ENCODE measurements at regions not wholly inside any gene's neighbourhood (a gene's known extent, or its start where the extent isn't known, plus 50 kb on each side); places are given as distances from the start of the nearest gene placed in this dataset.

- Histone ChIP-seq H3K4me3 (ENCODE audit: low read depth, low read length) (no peak overlapping the region), H3K4me1 (ENCODE audit: control insufficient read depth, insufficient read depth, low read length) (no peaks in the 10 kb centered on the region), H3K9ac (ENCODE audit: low read depth, low read length) (no peak overlapping the region), H3K36me3 (ENCODE audit: control insufficient read depth, insufficient read depth, low read length) (no peaks in the 10 kb centered on the region), H3K27me3 (ENCODE audit: control insufficient read depth, insufficient read depth, low read length) (no peaks in the 10 kb centered on the region), H3K9me3 (ENCODE audit: control insufficient read depth, insufficient read depth, low read length) (no peaks in the 10 kb centered on the region)
These were observed 190.5 kb upstream of the VEPH1 start for GRCh38 chr3:157693762-157694161.

- no peak overlapping the region for H3K9ac ChIP-seq (ENCODE audit: low read depth, low read length)
- H3K27me3 ChIP-seq (ENCODE audit: control insufficient read depth, insufficient read depth, low read length), result no peaks in the 10 kb centered on the region
- H3K4me3 ChIP-seq (ENCODE audit: low read depth, low read length), result no peak overlapping the region
- no peaks in the 10 kb centered on the region for H3K36me3 ChIP-seq (ENCODE audit: control insufficient read depth, insufficient read depth, low read length)
- no peaks in the 10 kb centered on the region for H3K9me3 ChIP-seq (ENCODE audit: control insufficient read depth, insufficient read depth, low read length)
- H3K4me1 ChIP-seq (ENCODE audit: control insufficient read depth, insufficient read depth, low read length), result no peaks in the 10 kb centered on the region
These were observed 189.3 kb upstream of the VEPH1 start for GRCh38 chr3:157692468-157692867.

- no peak overlapping the region for H3K4me3 ChIP-seq (ENCODE audit: low read depth, low read length)
- H3K4me1 ChIP-seq (ENCODE audit: control insufficient read depth, insufficient read depth, low read length), result no peaks in the 10 kb centered on the region
- no peaks in the 10 kb centered on the region for H3K9me3 ChIP-seq (ENCODE audit: control insufficient read depth, insufficient read depth, low read length)
- no peak overlapping the region for H3K9ac ChIP-seq (ENCODE audit: low read depth, low read length)
- H3K36me3 ChIP-seq (ENCODE audit: control insufficient read depth, insufficient read depth, low read length), result no peaks in the 10 kb centered on the region
- H3K27me3 ChIP-seq (ENCODE audit: control insufficient read depth, insufficient read depth, low read length), result no peaks in the 10 kb centered on the region
These were observed 180.5 kb upstream of the VEPH1 start for GRCh38 chr3:157683668-157684067.

GRCh38 chr3:157672061-157672460, 168.8 kb upstream of the VEPH1 start:
- no peaks in the 10 kb centered on the region for H3K36me3 ChIP-seq (ENCODE audit: control insufficient read depth, insufficient read depth, low read length)
- H3K9me3 ChIP-seq (ENCODE audit: control insufficient read depth, insufficient read depth, low read length), result no peaks in the 10 kb centered on the region
- H3K4me1 ChIP-seq (ENCODE audit: control insufficient read depth, insufficient read depth, low read length), result no peaks in the 10 kb centered on the region
- no peaks in the 10 kb centered on the region for H3K27me3 ChIP-seq (ENCODE audit: control insufficient read depth, insufficient read depth, low read length)
- H3K4me3 ChIP-seq (ENCODE audit: low read depth, low read length), result no peak overlapping the region
- H3K9ac ChIP-seq (ENCODE audit: low read depth, low read length), result no peak overlapping the region

- H3K27me3 ChIP-seq (ENCODE audit: control insufficient read depth, insufficient read depth, low read length), result no peaks in the 10 kb centered on the region
- H3K9me3 ChIP-seq (ENCODE audit: control insufficient read depth, insufficient read depth, low read length), result no peaks in the 10 kb centered on the region
- no peaks in the 10 kb centered on the region for H3K36me3 ChIP-seq (ENCODE audit: control insufficient read depth, insufficient read depth, low read length)
- H3K9ac ChIP-seq (ENCODE audit: low read depth, low read length), result no peak overlapping the region
- no peaks in the 10 kb centered on the region for H3K4me1 ChIP-seq (ENCODE audit: control insufficient read depth, insufficient read depth, low read length)
- no peak overlapping the region for H3K4me3 ChIP-seq (ENCODE audit: low read depth, low read length)
These were observed 168.4 kb upstream of the VEPH1 start for GRCh38 chr3:157671656-157672055.

GRCh38 chr3:157669416-157669815, 166.2 kb upstream of the VEPH1 start:
- no peaks in the 10 kb centered on the region for H3K36me3 ChIP-seq (ENCODE audit: control insufficient read depth, insufficient read depth, low read length)
- no peaks in the 10 kb centered on the region for H3K9me3 ChIP-seq (ENCODE audit: control insufficient read depth, insufficient read depth, low read length)
- H3K9ac ChIP-seq (ENCODE audit: low read depth, low read length), result no peak overlapping the region
- no peaks in the 10 kb centered on the region for H3K4me1 ChIP-seq (ENCODE audit: control insufficient read depth, insufficient read depth, low read length)
- no peak overlapping the region for H3K4me3 ChIP-seq (ENCODE audit: low read depth, low read length)
- H3K27me3 ChIP-seq (ENCODE audit: control insufficient read depth, insufficient read depth, low read length), result no peaks in the 10 kb centered on the region

- no peaks in the 10 kb centered on the region for H3K9me3 ChIP-seq (ENCODE audit: control insufficient read depth, insufficient read depth, low read length)
- H3K4me1 ChIP-seq (ENCODE audit: control insufficient read depth, insufficient read depth, low read length), result no peaks in the 10 kb centered on the region
- no peaks in the 10 kb centered on the region for H3K36me3 ChIP-seq (ENCODE audit: control insufficient read depth, insufficient read depth, low read length)
- no peak overlapping the region for H3K9ac ChIP-seq (ENCODE audit: low read depth, low read length)
- H3K4me3 ChIP-seq (ENCODE audit: low read depth, low read length), result no peak overlapping the region
- H3K27me3 ChIP-seq (ENCODE audit: control insufficient read depth, insufficient read depth, low read length), result no peaks in the 10 kb centered on the region
These were observed 164.3 kb upstream of the VEPH1 start for GRCh38 chr3:157667493-157667892.

GRCh38 chr3:157662171-157662570, 159.0 kb upstream of the VEPH1 start:
- H3K9me3 ChIP-seq (ENCODE audit: control insufficient read depth, insufficient read depth, low read length), result no peaks in the 10 kb centered on the region
- H3K9ac ChIP-seq (ENCODE audit: low read depth, low read length), result no peak overlapping the region
- H3K4me3 ChIP-seq (ENCODE audit: low read depth, low read length), result no peak overlapping the region
- no peaks in the 10 kb centered on the region for H3K27me3 ChIP-seq (ENCODE audit: control insufficient read depth, insufficient read depth, low read length)
- no peaks in the 10 kb centered on the region for H3K4me1 ChIP-seq (ENCODE audit: control insufficient read depth, insufficient read depth, low read length)
- no peaks in the 10 kb centered on the region for H3K36me3 ChIP-seq (ENCODE audit: control insufficient read depth, insufficient read depth, low read length)

GRCh38 chr3:157660847-157661246, 157.6 kb upstream of the VEPH1 start:
- Histone ChIP-seq H3K4me3 (ENCODE audit: low read depth, low read length) (no peak overlapping the region), H3K36me3 (ENCODE audit: control insufficient read depth, insufficient read depth, low read length) (no peaks in the 10 kb centered on the region), H3K27me3 (ENCODE audit: control insufficient read depth, insufficient read depth, low read length) (no peaks in the 10 kb centered on the region), H3K9ac (ENCODE audit: low read depth, low read length) (no peak overlapping the region), H3K9me3 (ENCODE audit: control insufficient read depth, insufficient read depth, low read length) (no peaks in the 10 kb centered on the region), H3K4me1 (ENCODE audit: control insufficient read depth, insufficient read depth, low read length) (no peaks in the 10 kb centered on the region)

- Histone ChIP-seq H3K36me3 (ENCODE audit: control insufficient read depth, insufficient read depth, low read length) (no peaks in the 10 kb centered on the region), H3K4me3 (ENCODE audit: low read depth, low read length) (no peak overlapping the region), H3K4me1 (ENCODE audit: control insufficient read depth, insufficient read depth, low read length) (no peaks in the 10 kb centered on the region), H3K9ac (ENCODE audit: low read depth, low read length) (no peak overlapping the region), H3K27me3 (ENCODE audit: control insufficient read depth, insufficient read depth, low read length) (no peaks in the 10 kb centered on the region), H3K9me3 (ENCODE audit: control insufficient read depth, insufficient read depth, low read length) (no peaks in the 10 kb centered on the region)
These were observed 149.2 kb upstream of the VEPH1 start for GRCh38 chr3:157652366-157652765.

- H3K36me3 ChIP-seq (ENCODE audit: control insufficient read depth, insufficient read depth, low read length), result no peaks in the 10 kb centered on the region
- no peak overlapping the region for H3K9ac ChIP-seq (ENCODE audit: low read depth, low read length)
- no peaks in the 10 kb centered on the region for H3K9me3 ChIP-seq (ENCODE audit: control insufficient read depth, insufficient read depth, low read length)
- no peak overlapping the region for H3K4me3 ChIP-seq (ENCODE audit: low read depth, low read length)
- H3K4me1 ChIP-seq (ENCODE audit: control insufficient read depth, insufficient read depth, low read length), result no peaks in the 10 kb centered on the region
- no peaks in the 10 kb centered on the region for H3K27me3 ChIP-seq (ENCODE audit: control insufficient read depth, insufficient read depth, low read length)
These were observed 147.5 kb upstream of the VEPH1 start for GRCh38 chr3:157650699-157651098.

GRCh38 chr3:157650172-157650571, 147.0 kb upstream of the VEPH1 start:
- H3K4me3 ChIP-seq (ENCODE audit: low read depth, low read length), result no peak overlapping the region
- no peak overlapping the region for H3K9ac ChIP-seq (ENCODE audit: low read depth, low read length)
- no peaks in the 10 kb centered on the region for H3K27me3 ChIP-seq (ENCODE audit: control insufficient read depth, insufficient read depth, low read length)
- no peaks in the 10 kb centered on the region for H3K9me3 ChIP-seq (ENCODE audit: control insufficient read depth, insufficient read depth, low read length)
- no peaks in the 10 kb centered on the region for H3K36me3 ChIP-seq (ENCODE audit: control insufficient read depth, insufficient read depth, low read length)
- no peaks in the 10 kb centered on the region for H3K4me1 ChIP-seq (ENCODE audit: control insufficient read depth, insufficient read depth, low read length)

GRCh38 chr3:157649511-157649910, 146.3 kb upstream of the VEPH1 start:
- Histone ChIP-seq H3K9ac (ENCODE audit: low read depth, low read length) (no peak overlapping the region), H3K9me3 (ENCODE audit: control insufficient read depth, insufficient read depth, low read length) (no peaks in the 10 kb centered on the region), H3K4me3 (ENCODE audit: low read depth, low read length) (no peak overlapping the region), H3K4me1 (ENCODE audit: control insufficient read depth, insufficient read depth, low read length) (no peaks in the 10 kb centered on the region), H3K36me3 (ENCODE audit: control insufficient read depth, insufficient read depth, low read length) (no peaks in the 10 kb centered on the region), H3K27me3 (ENCODE audit: control insufficient read depth, insufficient read depth, low read length) (no peaks in the 10 kb centered on the region)

All from iPS-15b (cell line).